Transverse colon (tissue), 4 donors: ENCODE measurements at regions not wholly inside any gene's neighbourhood (a gene's known extent, or its start where the extent isn't known, plus 50 kb on each side); places are given as distances from the start of the nearest gene placed in this dataset.

Experiments used
- POLR2A ChIP-seq: fragments of 450-650 bp; IDR thresholded peaks from one replicate; pipeline ENCODE4 v1.6.1; 2016; ENCODE audit warnings: antibody characterized with exemption, mild to moderate bottlenecking, moderate library complexity
- POLR2AphosphoS5 ChIP-seq, 3 donors: sonication (generic); formaldehyde crosslinking; IDR thresholded peaks; one replicate each; pipeline ENCODE4 v1.6.1; 2016; ENCODE audit warnings: antibody characterized with exemption in 3 of 3
- TF ChIP-seq, protein P1 (sequence below), 5 experiments: fragments of 200-600 bp in 3 of 5; fragments of 450-650 bp in 2 of 5; sonication (generic) in 3 of 5; IDR thresholded peaks; 1 replicate in 2 of 5; 2 replicates in 3 of 5; pipeline ENCODE4 v1.5.1; 2016 to 2017; ENCODE audit warnings: antibody characterized with exemption in 5 of 5, inconsistent platforms in 3 of 5, mild to moderate bottlenecking in 2 of 5, moderate library complexity in 1 of 5

DNA sequence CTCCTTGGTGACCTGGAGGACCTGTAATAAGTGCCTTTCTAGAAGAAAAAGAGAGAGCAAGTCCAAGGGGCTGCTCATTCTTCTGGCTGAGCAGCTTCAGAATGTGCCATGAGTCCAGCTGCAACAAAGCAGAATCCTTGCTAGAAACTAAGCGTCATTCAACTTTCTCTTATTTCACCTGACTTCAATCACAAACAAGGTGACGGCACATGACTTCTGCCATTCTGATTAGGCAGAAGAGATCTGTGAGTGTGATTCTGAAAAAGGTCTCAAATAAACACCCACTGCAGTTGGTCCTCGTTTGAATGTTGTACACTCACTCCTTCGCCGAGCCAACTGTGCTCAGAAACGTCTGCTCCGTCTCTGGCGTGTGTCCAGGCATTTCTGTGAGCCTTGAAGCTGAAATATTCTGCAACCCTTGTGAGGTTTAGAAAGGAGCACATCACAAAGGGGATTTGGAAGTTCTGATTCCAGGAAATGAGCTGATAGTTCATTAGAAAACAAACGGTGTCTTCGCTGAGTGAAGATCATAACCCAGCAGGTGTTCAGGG, 623.8 kb upstream of the KIRREL3 start:
- TF ChIP-seq, protein P1, sequence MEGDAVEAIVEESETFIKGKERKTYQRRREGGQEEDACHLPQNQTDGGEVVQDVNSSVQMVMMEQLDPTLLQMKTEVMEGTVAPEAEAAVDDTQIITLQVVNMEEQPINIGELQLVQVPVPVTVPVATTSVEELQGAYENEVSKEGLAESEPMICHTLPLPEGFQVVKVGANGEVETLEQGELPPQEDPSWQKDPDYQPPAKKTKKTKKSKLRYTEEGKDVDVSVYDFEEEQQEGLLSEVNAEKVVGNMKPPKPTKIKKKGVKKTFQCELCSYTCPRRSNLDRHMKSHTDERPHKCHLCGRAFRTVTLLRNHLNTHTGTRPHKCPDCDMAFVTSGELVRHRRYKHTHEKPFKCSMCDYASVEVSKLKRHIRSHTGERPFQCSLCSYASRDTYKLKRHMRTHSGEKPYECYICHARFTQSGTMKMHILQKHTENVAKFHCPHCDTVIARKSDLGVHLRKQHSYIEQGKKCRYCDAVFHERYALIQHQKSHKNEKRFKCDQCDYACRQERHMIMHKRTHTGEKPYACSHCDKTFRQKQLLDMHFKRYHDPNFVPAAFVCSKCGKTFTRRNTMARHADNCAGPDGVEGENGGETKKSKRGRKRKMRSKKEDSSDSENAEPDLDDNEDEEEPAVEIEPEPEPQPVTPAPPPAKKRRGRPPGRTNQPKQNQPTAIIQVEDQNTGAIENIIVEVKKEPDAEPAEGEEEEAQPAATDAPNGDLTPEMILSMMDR (IDR thresholded peaks at IDR 0.05) = no peak
- TF ChIP-seq POLR2AphosphoS5 (IDR thresholded peaks at IDR 0.05) (no peak), POLR2A (no peak)
